ENCODE measurements at regions not wholly inside any gene's neighbourhood (a gene's known extent, or its start where the extent isn't known, plus 50 kb on each side); places are given as distances from the start of the nearest gene placed in this dataset.

DNA sequence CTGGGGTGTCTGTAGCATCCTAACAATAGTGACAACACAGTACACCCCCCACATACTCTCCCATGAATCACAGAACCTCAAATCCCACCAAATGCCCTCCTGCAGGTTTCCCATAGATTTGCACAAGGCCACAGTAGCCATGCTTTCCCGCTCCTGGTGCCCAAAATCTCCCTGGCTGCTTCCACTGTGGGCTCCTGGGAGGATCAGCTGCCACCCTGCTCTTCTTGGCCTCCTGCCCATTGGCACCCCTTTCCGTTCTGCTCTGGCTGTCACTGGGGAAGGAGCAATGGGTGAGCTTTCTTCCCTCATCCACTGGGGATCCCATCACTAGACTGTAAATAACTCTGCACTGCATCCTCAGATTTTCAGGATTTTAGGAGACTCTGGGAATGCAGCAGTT, 92.1 kb upstream of the SLC24A5 start:
- DNase-seq: no peak
- Histone ChIP-seq H3K36me3 (no peaks in the 10 kb centered on the region), H3K27ac (no peak overlapping the region), H3K4me3 (no peak overlapping the region), H3K9me3 (no peaks in the 10 kb centered on the region), H3K4me1 (no peaks in the 10 kb centered on the region), H3K9ac (ENCODE audit: low read depth in 2 of 2, low read length in 2 of 2) (no peak overlapping the region), H3K27me3 (no peaks in the 10 kb centered on the region)
- TF ChIP-seq, protein P1, sequence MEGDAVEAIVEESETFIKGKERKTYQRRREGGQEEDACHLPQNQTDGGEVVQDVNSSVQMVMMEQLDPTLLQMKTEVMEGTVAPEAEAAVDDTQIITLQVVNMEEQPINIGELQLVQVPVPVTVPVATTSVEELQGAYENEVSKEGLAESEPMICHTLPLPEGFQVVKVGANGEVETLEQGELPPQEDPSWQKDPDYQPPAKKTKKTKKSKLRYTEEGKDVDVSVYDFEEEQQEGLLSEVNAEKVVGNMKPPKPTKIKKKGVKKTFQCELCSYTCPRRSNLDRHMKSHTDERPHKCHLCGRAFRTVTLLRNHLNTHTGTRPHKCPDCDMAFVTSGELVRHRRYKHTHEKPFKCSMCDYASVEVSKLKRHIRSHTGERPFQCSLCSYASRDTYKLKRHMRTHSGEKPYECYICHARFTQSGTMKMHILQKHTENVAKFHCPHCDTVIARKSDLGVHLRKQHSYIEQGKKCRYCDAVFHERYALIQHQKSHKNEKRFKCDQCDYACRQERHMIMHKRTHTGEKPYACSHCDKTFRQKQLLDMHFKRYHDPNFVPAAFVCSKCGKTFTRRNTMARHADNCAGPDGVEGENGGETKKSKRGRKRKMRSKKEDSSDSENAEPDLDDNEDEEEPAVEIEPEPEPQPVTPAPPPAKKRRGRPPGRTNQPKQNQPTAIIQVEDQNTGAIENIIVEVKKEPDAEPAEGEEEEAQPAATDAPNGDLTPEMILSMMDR (IDR thresholded peaks at IDR 0.05): no peak
- intact Hi-C loops (cut with DNase I): no loop called here

DNA sequence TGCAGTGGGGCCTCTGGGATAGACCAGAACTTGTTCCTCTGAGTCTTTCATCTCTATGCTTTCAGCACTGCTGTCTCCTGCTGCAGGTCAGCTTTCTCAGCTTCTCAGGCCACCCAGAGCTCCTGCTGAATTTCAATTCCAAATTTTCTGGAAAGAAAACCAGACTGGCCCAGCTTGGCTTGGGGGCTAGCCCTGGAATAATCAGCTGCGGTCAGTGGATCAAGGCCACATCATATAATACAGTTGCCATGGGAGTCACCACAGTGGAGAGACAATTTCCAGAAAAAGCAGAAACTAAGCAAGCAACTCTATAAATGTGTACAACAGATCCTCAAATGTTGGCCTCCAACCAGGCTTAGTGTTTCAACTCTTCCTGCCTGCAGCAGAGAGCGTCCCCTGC, 91.1 kb upstream of the SLC24A5 start:
- no peak overlapping the region for H3K27ac ChIP-seq
- H3K9me3 ChIP-seq: no peaks in the 10 kb centered on the region
- H3K4me3 ChIP-seq: no peak overlapping the region
- no peak for DNase-seq
- no peaks in the 10 kb centered on the region for H3K27me3 ChIP-seq
- no peaks in the 10 kb centered on the region for H3K4me1 ChIP-seq
- intact Hi-C loops (cut with DNase I): no loop called here
- H3K36me3 ChIP-seq: no peaks in the 10 kb centered on the region
- H3K9ac ChIP-seq (ENCODE audit: low read depth in 2 of 2, low read length in 2 of 2): no peak overlapping the region
- TF ChIP-seq, protein P1 (IDR thresholded peaks at IDR 0.05): no peak

DNA sequence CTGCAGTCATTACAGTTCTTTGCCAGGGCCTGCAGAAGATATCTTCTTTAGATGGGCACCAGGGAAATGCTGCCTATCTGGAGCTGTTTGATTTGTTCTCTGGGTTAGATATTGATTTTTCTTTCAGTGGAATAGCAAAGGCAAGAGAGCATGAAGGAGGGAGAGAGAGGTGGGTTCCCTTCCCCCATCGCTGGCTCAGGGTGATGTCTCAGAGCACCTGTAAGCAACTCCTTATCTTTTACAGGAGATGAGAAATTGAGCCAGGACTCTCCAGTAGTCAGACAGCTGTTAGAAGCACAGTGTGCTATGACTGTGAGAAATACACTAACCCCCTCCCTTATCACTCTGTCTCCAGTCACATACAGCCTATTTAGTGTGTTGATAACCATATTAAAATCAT, 89.3 kb upstream of the SLC24A5 start:
- Histone ChIP-seq H3K36me3 (no peaks in the 10 kb centered on the region), H3K9ac (ENCODE audit: low read depth in 2 of 2, low read length in 2 of 2) (no peak overlapping the region), H3K27me3 (no peaks in the 10 kb centered on the region), H3K4me3 (no peak overlapping the region), H3K4me1 (no peaks in the 10 kb centered on the region), H3K27ac (no peak overlapping the region), H3K9me3 (no peaks in the 10 kb centered on the region)
- intact Hi-C loops (cut with DNase I): no loop called here
- TF ChIP-seq, protein P1 (IDR thresholded peaks at IDR 0.05): no peak
- DNase-seq: no peak

DNA sequence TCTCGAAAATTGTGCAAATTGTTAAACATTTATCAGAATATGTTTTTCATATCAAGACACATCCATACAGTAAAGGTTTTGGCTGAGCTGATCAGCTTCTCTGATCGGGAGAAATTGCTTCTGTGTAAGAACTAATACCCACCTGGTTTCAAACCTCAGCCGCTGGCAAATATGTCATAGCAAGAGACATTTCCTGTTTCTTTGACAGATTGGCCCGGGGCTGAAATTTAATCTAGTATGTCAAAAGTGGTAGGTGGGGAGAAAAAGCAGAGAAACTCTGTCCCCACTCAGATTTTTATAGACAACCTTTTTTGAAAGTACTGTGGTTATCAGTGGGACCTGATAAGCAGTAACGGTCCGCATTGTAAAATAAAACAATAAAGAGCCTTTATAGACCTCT, 88.8 kb upstream of the SLC24A5 start:
- no peak overlapping the region for H3K4me3 ChIP-seq

DNA sequence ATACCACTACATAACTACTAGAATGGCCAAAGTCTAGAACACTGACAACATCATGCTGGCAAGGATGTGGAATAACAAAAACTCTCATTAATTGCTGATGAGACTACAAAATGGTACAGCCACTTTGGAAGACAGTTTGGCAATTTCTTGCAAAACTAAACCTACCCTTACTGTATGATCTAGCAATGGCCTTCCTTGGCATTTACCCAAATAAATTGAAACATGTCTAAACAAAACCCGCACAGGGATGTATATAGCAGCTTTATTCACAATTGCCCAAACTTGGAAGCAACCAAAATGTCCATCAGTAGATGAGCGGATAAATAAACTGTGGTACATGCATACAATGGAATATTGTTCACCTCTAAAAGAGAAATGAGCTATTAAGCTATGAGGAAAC, 87.9 kb upstream of the SLC24A5 start:
- Histone ChIP-seq H3K9me3 (no peaks in the 10 kb centered on the region), H3K27me3 (no peaks in the 10 kb centered on the region), H3K36me3 (no peaks in the 10 kb centered on the region), H3K27ac (no peak overlapping the region), H3K4me1 (no peaks in the 10 kb centered on the region), H3K9ac (ENCODE audit: low read depth in 2 of 2, low read length in 2 of 2) (no peak overlapping the region), H3K4me3 (no peak overlapping the region)
- TF ChIP-seq, protein P1 (IDR thresholded peaks at IDR 0.05): no peak
- no peak for DNase-seq
- intact Hi-C loops (cut with DNase I): no loop called here

More for the DNA sequence above, 88.8 kb upstream of the SLC24A5 start:
- H3K27me3 ChIP-seq: no peaks in the 10 kb centered on the region
- intact Hi-C loops (cut with DNase I): no loop called here
- DNase-seq: no peak
- H3K36me3 ChIP-seq: no peaks in the 10 kb centered on the region
- H3K9me3 ChIP-seq: no peaks in the 10 kb centered on the region
- H3K27ac ChIP-seq: no peak overlapping the region
- TF ChIP-seq, protein P1 (IDR thresholded peaks at IDR 0.05): no peak
- no peaks in the 10 kb centered on the region for H3K4me1 ChIP-seq
- H3K9ac ChIP-seq (ENCODE audit: low read depth in 2 of 2, low read length in 2 of 2): no peak overlapping the region

DNA sequence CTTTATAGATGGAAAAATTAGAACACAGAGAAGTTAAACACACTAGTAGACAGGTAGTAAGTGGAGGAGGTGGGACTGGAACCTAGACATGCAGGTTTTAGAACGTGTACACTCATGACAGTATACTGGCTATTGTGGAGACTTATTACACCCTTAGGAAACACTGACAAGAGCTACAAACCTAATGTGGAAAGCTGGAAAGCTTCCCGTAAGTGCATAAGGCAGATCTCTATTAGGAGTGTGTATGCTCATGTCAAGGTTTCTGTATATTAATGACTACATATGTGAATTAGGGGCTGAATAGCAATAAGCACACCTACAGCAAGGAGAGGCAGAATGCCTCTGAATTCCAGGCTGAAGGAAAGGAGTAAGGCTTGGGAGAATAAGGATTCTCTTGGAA, 82.6 kb upstream of the SLC24A5 start:
- no peaks in the 10 kb centered on the region for H3K9me3 ChIP-seq
- no peak overlapping the region for H3K27ac ChIP-seq
- DNase-seq: no peak
- no peaks in the 10 kb centered on the region for H3K36me3 ChIP-seq
- intact Hi-C loops (cut with DNase I): no loop called here
- no peaks in the 10 kb centered on the region for H3K27me3 ChIP-seq
- no peak overlapping the region for H3K4me3 ChIP-seq
- H3K9ac ChIP-seq (ENCODE audit: low read depth in 2 of 2, low read length in 2 of 2): no peak overlapping the region
- no peaks in the 10 kb centered on the region for H3K4me1 ChIP-seq
- TF ChIP-seq, protein P1 (IDR thresholded peaks at IDR 0.05): no peak
